ENCODE measurements at regions not wholly inside any gene's neighbourhood (a gene's known extent, or its start where the extent isn't known, plus 50 kb on each side); places are given as distances from the start of the nearest gene placed in this dataset.

DNA sequence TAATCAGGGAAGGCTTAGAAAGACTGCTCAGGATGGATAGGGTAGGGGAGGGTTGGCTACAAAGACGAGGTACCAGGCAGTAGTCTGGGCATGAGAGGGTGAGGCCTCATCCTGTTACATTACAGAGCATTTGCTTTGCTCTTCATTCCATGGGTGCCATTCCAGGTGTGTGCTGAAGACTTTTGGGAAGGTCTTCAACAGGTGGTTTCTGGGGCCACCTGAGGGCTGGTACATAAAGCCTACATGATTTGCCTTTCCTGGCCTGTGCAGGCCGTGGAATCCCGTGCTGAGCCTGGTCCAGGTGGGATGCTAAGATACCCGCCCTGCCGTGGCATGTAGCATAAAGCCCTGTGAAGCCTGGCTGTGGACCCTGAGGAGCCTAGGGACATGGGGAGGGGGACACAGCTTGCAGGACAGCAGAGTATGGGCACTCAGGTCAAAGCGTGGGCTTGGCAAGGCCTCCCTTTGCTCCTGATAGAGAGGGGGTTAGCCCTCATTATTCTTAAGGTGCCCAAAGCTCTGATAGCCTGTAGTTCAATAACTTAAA lies 55.6 kb upstream of the ZNF536 start:
- H3K27me3 ChIP-seq (ENCODE audit: insufficient read depth, low read depth), result no peaks in the 10 kb centered on the region
- H3K79me2 ChIP-seq (ENCODE audit: insufficient read depth, low read depth), result no peaks in the 10 kb centered on the region
- H2AFZ ChIP-seq (ENCODE audit: low read depth), result no peak overlapping the region
- H3K4me1 ChIP-seq (ENCODE audit: low read depth, poor library complexity, severe bottlenecking), result no peaks in the 10 kb centered on the region
- no peak overlapping the region for H3K9ac ChIP-seq
- H3K4me2 ChIP-seq, result no peak overlapping the region
- TF ChIP-seq, protein P1, sequence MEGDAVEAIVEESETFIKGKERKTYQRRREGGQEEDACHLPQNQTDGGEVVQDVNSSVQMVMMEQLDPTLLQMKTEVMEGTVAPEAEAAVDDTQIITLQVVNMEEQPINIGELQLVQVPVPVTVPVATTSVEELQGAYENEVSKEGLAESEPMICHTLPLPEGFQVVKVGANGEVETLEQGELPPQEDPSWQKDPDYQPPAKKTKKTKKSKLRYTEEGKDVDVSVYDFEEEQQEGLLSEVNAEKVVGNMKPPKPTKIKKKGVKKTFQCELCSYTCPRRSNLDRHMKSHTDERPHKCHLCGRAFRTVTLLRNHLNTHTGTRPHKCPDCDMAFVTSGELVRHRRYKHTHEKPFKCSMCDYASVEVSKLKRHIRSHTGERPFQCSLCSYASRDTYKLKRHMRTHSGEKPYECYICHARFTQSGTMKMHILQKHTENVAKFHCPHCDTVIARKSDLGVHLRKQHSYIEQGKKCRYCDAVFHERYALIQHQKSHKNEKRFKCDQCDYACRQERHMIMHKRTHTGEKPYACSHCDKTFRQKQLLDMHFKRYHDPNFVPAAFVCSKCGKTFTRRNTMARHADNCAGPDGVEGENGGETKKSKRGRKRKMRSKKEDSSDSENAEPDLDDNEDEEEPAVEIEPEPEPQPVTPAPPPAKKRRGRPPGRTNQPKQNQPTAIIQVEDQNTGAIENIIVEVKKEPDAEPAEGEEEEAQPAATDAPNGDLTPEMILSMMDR (conservative IDR thresholded peaks at IDR 0.05; ENCODE audit: low read depth, low read length), result no peak
- no peak overlapping the region for H3K27ac ChIP-seq
- no peaks in the 10 kb centered on the region for H4K20me1 ChIP-seq (ENCODE audit: insufficient read depth)
- no peaks in the 10 kb centered on the region for H3K36me3 ChIP-seq (ENCODE audit: insufficient read depth)
- no peak overlapping the region for H3K4me3 ChIP-seq (IDR thresholded peaks at IDR 0.05; ENCODE audit: insufficient read depth, low read depth, low read length)

DNA sequence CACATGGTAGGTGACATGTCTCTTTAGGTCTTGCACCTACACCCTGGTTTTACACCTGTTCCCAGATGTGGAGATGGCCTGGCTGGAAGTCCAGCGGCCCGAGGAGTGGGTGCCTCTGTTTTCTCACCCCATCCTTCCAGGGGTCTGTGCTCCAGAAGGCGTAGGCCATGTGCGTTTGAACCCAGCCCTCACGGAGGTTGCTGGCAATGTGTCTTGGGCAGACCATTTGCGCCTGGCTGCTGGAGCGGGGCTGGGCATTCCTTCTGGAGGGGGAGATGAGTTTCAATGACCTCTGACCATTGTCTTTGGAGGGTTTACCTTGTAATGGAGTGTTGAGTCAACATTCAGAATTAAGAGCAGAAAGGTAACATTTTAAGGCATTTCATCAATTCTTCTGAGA lies 54.8 kb upstream of the ZNF536 start:
- no peaks in the 10 kb centered on the region for H3K36me3 ChIP-seq (ENCODE audit: insufficient read depth)
- H3K27ac ChIP-seq, result no peak overlapping the region
- H3K9ac ChIP-seq, result no peak overlapping the region
- H4K20me1 ChIP-seq (ENCODE audit: insufficient read depth), result no peaks in the 10 kb centered on the region
- no peaks in the 10 kb centered on the region for H3K79me2 ChIP-seq (ENCODE audit: insufficient read depth, low read depth)
- H3K27me3 ChIP-seq (ENCODE audit: insufficient read depth, low read depth), result no peaks in the 10 kb centered on the region
- no peak overlapping the region for H2AFZ ChIP-seq (ENCODE audit: low read depth)
- TF ChIP-seq, protein P1 (conservative IDR thresholded peaks at IDR 0.05; ENCODE audit: low read depth, low read length), result no peak
- H3K4me1 ChIP-seq (ENCODE audit: low read depth, poor library complexity, severe bottlenecking), result no peaks in the 10 kb centered on the region
- H3K4me2 ChIP-seq, result no peak overlapping the region
- H3K4me3 ChIP-seq (IDR thresholded peaks at IDR 0.05; ENCODE audit: insufficient read depth, low read depth, low read length), result no peak overlapping the region

DNA sequence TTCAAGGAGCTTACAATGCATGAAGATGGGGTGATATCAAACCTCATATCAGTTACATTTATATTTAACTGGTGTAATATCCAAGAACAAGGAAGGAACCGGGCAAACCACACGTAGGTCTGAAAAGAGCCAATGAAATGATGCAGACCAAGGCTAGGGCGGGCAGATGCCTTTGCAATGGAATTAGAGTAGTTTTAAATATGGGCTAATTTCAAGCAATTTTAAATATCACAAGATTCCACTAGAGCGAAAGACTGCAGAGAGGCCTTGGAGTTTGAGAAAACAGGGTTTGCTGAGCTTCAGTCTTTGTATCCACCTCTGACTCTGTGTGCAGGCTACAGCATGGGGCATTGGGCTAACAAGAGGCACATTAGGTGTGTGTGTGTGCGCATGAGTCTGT lies 53.9 kb upstream of the ZNF536 start:
- TF ChIP-seq, protein P1 (conservative IDR thresholded peaks at IDR 0.05; ENCODE audit: low read depth, low read length), result no peak

DNA sequence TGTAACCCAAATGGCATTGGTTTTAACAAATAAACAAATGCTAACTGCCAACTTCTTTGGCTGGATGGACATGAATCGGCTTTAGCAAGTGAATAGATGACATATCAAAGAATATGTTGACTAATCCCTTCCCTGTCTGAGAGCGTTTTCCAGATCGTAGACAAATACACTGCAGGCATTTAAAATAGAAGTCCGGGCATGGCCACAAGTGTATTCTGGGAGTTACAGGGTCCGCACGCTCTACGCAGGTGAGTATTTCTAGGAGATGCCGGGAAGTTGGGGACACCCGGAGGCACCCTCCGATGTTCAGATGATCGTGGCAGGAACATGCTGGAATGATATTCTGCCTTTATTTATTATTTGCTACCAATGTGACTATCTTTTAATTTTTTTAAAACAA lies 53.2 kb upstream of the ZNF536 start:
- no peaks in the 10 kb centered on the region for H4K20me1 ChIP-seq (ENCODE audit: insufficient read depth)
- no peaks in the 10 kb centered on the region for H3K79me2 ChIP-seq (ENCODE audit: insufficient read depth, low read depth)
- no peaks in the 10 kb centered on the region for H3K4me1 ChIP-seq (ENCODE audit: low read depth, poor library complexity, severe bottlenecking)
- H3K27me3 ChIP-seq (ENCODE audit: insufficient read depth, low read depth), result no peaks in the 10 kb centered on the region
- H3K4me3 ChIP-seq (IDR thresholded peaks at IDR 0.05; ENCODE audit: insufficient read depth, low read depth, low read length), result no peak overlapping the region
- H3K36me3 ChIP-seq (ENCODE audit: insufficient read depth), result no peaks in the 10 kb centered on the region
- H2AFZ ChIP-seq (ENCODE audit: low read depth), result no peak overlapping the region
- H3K4me2 ChIP-seq, result no peak overlapping the region
- TF ChIP-seq, protein P1 (conservative IDR thresholded peaks at IDR 0.05; ENCODE audit: low read depth, low read length), result no peak
- no peak overlapping the region for H3K27ac ChIP-seq
- H3K9ac ChIP-seq, result no peak overlapping the region

More for the DNA sequence above, 53.9 kb upstream of the ZNF536 start:
- Histone ChIP-seq H3K79me2 (ENCODE audit: insufficient read depth, low read depth) (no peaks in the 10 kb centered on the region), H4K20me1 (ENCODE audit: insufficient read depth) (no peaks in the 10 kb centered on the region), H3K9ac (no peak overlapping the region), H3K4me2 (no peak overlapping the region), H3K27me3 (ENCODE audit: insufficient read depth, low read depth) (no peaks in the 10 kb centered on the region), H3K36me3 (ENCODE audit: insufficient read depth) (no peaks in the 10 kb centered on the region), H3K4me3 (IDR thresholded peaks at IDR 0.05; ENCODE audit: insufficient read depth, low read depth, low read length) (no peak overlapping the region), H3K27ac (no peak overlapping the region), H2AFZ (ENCODE audit: low read depth) (no peak overlapping the region), H3K4me1 (ENCODE audit: low read depth, poor library complexity, severe bottlenecking) (no peaks in the 10 kb centered on the region)
